Panc1 (cell line): ENCODE measurements at regions not wholly inside any gene's neighbourhood (a gene's known extent, or its start where the extent isn't known, plus 50 kb on each side); places are given as distances from the start of the nearest gene placed in this dataset.

Experiments
- POLR2AphosphoS5 ChIP-seq: IDR thresholded peaks from 2 replicates; pipeline ENCODE4 v1.6.1; 2012; ENCODE audit warnings: mild to moderate bottlenecking, low read depth, low read length, moderate library complexity
- TCF7L2 ChIP-seq: IDR thresholded peaks from 2 replicates; pipeline ENCODE4 v1.6.1; 2011; ENCODE audit warnings: mild to moderate bottlenecking, low read depth, low read length, inconsistent platforms
- TF ChIP-seq, protein P1 (sequence below): fragments of 450-650 bp; IDR thresholded peaks from 2 replicates; pipeline ENCODE4 v1.5.1; 2017; ENCODE audit warnings: mild to moderate bottlenecking

DNA sequence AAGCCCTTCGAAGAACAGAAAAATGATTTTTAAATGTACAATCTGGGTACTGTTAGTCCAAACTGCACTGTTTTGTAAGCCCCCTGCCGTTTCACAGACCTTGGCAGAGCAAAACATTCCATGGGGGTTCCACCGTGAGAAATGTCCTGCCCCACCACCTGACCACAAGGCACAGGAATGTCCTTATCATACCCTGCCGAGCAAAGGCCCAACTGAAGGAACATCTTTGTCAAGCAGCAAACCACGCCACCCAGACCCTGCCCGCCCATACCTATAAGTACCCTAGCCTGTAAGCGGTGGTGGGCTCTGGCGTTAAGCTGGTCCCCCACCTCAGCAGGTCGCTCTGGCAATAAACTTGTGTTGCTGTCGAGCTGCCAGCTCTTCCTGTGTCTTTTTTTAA lies 181.6 kb upstream of the PZP start:
- TF ChIP-seq, protein P1, sequence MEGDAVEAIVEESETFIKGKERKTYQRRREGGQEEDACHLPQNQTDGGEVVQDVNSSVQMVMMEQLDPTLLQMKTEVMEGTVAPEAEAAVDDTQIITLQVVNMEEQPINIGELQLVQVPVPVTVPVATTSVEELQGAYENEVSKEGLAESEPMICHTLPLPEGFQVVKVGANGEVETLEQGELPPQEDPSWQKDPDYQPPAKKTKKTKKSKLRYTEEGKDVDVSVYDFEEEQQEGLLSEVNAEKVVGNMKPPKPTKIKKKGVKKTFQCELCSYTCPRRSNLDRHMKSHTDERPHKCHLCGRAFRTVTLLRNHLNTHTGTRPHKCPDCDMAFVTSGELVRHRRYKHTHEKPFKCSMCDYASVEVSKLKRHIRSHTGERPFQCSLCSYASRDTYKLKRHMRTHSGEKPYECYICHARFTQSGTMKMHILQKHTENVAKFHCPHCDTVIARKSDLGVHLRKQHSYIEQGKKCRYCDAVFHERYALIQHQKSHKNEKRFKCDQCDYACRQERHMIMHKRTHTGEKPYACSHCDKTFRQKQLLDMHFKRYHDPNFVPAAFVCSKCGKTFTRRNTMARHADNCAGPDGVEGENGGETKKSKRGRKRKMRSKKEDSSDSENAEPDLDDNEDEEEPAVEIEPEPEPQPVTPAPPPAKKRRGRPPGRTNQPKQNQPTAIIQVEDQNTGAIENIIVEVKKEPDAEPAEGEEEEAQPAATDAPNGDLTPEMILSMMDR, result no peak
- TF ChIP-seq POLR2AphosphoS5 (no peak), TCF7L2 (no peak)
